HS-5 (cell line): ENCODE measurements at regions not wholly inside any gene's neighbourhood (a gene's known extent, or its start where the extent isn't known, plus 50 kb on each side); places are given as distances from the start of the nearest gene placed in this dataset.

Source experiments
- DNase-seq: peaks from one replicate; pipeline ENCODE4 v3.0.0-alpha.2; 2012; ENCODE audit warnings: low read depth

GRCh38 chr4:123939621-123940020 is 543.0 kb downstream of the SPRY1 start:
- peak; percentile 40 for DNase-seq

- no peak for DNase-seq
Measured at GRCh38 chr4:123940604-123941003, 544.0 kb downstream of the SPRY1 start.

- no peak for DNase-seq
Measured at GRCh38 chr4:123941306-123941705, 544.7 kb downstream of the SPRY1 start.

DNA sequence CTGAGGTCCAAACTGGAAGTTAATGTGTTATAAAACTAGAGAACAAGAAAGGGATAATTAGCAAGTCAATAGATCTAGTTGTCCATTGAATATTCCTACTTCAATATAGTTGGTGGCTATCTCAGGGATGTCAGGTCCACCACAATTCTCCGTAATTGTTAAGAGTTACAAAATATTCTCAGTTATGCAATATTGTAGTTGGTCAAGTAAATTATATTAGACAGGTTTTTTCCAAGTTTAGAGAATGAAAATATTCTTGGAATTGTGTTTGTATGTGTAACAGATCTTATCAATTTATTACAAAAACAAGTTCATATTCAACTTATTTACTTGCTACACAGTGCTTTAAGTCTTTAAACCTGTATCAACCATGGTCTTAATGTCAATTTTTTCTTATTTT is 547.4 kb downstream of the SPRY1 start:
- DNase-seq: no peak

DNA sequence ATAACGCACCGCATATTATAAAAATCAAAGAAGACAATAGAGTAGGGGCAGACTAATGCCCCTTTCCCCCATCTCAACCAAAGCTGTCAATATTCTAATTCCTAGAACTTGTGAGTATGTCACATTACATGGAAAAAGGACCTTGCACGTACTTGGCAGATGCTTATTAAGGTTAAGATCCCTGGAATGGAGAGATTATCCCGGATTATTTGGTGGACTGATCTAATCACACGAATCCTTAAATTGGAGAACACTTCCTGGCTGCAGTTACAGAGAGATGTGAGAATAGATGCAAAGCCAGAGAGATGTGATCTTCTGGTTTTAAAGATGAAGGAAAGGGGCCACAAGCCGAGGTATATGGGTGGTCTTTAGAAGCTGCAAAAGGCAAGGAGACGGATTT is 548.7 kb downstream of the SPRY1 start:
- no peak for DNase-seq

DNA sequence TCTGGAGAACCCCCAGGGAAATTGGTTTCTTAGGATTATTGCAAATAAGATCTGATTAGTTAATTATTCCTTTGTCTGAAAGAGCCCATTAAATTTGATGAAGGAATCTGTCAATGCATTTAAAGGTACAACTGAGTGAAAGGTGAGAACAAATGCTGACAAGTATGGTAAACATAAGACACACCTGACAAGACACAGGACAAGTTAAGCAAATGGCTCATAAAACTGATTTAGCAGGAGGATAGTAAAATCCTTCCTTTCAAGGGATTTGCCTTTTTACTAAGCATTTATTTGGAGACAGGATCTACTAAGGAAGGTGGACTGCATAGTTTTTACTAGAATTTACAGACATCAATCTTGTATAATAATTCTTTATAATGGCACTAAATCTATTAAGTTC is 553.9 kb downstream of the SPRY1 start:
- no peak for DNase-seq

- no peak for DNase-seq
Measured at GRCh38 chr4:123952530-123953274, 556.1 kb downstream of the SPRY1 start.

GRCh38 chr4:123953566-123953965 is 557.0 kb downstream of the SPRY1 start:
- no peak for DNase-seq

DNA sequence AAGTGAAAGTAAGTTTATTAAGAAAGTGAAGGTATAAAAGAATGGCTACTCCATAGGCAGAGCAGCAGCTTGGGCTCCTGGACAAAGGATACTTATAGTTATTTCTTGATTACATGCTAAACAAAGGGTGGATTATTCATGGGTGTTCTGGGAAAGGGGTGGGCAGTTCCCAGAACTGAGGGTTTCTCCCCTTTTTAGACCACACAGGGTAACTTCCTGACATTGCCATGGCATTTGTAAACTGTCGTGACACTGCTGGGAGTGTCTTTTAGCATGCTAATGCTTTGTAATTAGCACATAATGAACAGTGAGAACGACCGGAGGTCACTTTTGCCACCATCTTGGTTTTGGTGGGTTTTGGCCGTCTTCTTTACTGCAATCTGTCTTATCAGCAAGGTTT is 557.6 kb downstream of the SPRY1 start:
- DNase-seq: no peak

GRCh38 chr4:123955167-123955800 is 558.7 kb downstream of the SPRY1 start:
- no peak for DNase-seq

DNA sequence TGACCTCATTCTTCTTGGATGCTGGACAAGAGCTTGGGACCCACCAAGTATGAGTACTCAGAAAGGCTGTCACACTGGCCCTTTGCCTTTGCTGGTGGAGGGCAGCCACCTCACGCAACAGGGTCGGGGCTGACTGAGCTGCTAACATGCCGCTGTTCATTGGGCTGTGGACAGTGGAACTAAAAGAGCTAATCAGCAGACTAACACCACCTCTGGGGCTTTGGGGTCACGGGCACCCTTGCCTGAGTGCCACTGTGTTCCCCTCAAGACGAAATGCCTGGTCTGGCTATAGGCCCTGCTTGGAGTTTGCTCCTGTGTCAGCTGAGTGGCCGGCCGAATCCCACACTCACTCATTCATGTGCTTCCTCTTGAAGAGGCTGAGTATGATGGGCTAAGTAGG is 559.6 kb downstream of the SPRY1 start:
- DNase-seq: no peak

- DNase-seq: no peak
Measured at GRCh38 chr4:123966990-123967769, 570.6 kb downstream of the SPRY1 start.

- DNase-seq: no peak
Measured at GRCh38 chr4:123972031-123972430, 575.4 kb downstream of the SPRY1 start.

- no peak for DNase-seq
Measured at GRCh38 chr4:123974386-123975149, 578.0 kb downstream of the SPRY1 start.

DNA sequence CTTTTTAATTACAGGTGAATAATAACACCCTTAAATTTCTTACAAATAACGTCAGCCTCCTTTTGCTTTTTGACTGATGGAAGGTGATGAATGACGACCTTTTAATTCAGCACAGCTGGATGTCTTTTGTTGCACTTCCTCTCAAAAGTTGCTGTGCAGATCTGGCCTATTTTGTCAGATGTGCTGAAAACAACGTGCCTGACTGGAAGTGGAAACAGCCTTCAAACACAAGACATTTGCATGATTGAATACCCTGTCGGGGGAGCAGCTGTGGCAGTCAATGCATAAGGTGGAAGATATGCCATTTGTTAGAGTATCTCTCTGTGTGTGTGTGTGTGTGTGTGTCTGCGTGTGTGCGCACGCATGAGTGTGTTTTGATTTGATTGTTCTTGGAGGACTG is 579.7 kb downstream of the SPRY1 start:
- DNase-seq: no peak

DNA sequence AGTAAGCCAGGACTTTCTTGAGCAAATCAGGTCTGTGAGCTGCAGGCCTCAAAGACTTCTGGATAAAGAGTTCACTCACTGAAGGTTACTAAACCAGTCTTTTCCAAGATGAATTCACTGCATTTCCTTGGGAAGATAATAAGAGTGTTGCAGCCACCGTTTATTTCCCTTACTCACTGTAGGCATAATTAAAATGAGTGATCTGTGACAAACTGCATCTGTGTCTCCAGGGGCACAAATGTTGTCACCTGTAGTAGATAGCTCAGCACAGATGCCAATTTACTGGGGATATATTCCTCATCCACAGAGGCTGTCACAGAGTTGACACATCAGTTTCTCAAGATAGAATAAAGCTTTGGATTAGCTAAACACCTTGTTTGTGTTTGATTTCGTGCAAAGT is 580.2 kb downstream of the SPRY1 start:
- no peak for DNase-seq

DNA sequence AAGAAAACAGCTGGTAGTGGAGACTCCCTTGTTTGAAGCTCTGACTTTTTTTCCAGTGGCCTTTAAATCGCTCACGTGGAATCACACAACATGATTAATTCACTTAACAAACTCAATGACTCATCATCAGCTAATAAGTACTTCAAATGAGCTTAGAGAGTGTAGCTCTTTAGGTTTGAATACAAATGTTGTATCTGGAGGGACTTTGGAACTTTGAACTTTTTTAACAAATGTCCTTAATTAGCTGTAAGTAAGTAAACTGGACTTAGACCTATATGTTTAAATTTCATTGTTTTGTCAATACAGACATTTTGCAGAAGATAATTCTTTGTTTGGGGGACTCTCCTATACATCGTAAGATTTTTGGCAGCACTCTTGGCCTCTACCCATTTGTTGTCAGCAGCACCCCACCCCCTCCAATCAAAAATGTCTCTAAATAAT is 581.1 kb downstream of the SPRY1 start:
- DNase-seq: no peak

DNA sequence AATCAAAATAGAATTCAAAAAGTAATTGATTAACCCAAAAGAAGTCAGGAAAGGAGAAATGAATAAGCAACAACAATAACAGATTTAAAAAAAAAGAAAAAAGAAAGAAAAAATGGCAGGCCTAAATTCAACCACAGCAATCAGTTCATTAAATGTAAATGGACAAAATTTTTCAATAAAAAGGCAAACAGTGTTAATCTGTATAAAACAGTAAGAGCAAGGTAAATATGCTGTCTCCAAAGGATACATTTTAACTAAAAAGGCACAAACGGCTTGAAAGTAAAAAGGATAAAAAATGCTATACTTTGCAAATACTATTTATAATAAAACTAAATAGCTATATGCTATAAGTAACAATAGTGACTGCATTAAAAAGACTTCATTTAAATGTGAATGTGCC is 582.0 kb downstream of the SPRY1 start:
- DNase-seq: no peak

DNA sequence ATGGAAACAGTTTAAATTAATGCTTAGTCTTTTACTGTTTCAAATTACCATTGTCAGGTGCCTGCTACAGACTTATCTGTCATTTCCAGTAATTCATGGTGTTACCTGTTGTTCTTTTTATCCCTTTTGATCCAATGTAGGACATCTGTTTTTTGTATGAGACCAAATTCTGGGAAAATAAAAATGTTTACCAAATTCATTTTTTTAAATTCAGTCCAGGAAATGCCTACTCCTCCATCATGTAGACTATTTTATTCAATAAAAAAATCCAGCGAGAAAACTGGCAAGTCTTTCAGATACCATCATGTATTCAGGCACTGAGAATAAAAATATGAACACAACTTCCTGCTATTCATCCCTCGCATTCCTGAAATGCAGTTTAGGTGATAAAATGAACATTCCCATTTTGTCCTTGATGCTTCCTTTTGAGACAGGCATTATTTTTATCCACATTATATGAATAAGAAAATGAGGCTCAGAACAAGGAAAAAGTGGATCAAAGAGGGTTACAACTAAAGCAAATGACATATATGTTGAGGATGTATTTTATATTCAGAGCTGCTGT is 584.2 kb downstream of the SPRY1 start:
- no peak for DNase-seq

DNA sequence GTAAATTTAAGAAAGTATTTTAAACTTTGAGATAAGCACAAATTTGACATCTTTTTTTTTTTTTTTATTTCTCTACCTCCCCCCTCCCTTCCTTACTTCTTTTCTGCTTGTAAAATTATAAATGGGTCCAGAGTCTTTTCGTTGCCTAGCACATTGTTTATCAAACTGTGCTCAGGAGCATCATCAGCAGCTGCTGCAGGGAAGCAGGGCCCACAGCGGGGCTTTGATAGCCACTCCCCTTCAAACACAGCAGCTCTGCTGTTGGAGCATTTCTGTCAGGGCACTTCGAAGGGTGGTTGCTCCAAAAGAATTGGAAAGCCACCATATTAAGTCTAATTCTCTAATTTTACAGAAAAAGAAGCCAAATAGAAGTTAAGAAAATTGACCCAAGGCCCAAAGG is 588.3 kb downstream of the SPRY1 start:
- DNase-seq: no peak

GRCh38 chr4:123986268-123986798 is 589.7 kb downstream of the SPRY1 start:
- peak; percentile 80 for DNase-seq

DNA sequence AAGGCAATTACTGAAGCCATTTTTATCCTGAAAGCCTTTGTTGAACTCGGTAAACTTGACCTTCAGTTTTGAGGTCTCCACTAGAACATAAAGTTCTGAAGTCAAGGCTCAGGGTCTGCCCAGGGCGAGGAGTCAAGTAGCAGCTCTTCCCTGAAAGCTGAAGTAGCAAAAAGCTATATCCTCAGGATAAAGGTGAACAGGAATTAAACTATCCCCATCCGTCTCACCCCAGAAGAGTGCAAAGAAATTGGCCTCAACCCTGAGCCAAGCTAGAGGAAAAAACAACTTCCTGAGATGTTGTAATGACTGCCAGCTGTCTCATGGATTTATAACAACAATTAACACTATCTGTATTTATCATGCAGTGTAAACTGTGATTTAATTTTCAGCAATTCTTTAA is 590.8 kb downstream of the SPRY1 start:
- no peak for DNase-seq
